ENCODE measurements at regions not wholly inside any gene's neighbourhood (a gene's known extent, or its start where the extent isn't known, plus 50 kb on each side); places are given as distances from the start of the nearest gene placed in this dataset.
"Not testable (repeated sequence)": the region's sequence is repeated elsewhere in the genome, so short reads cannot be mapped to it uniquely, and the experiment has no call there.

DNA sequence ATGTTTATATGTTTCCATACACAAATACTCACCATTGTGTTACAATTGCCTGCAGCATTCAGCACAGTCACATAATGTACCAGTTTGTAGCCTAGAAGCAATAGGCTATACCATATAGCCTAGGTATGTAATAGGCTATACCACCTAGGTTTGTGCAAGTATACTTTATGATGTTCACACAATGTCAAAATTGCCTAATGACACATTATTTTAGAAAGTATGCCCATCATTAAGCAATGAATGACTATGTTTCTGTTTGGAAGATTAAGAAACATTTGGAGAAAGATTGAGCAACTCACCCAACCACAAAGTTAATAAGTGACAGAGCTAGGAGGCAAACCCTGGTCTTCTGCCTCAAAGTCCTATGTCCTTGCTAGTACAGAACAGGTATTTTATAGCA, 96.8 kb upstream of the GRIA3 start:
- no peaks in the 10 kb centered on the region for H3K9me3 Mint-ChIP-seq
- no peaks in the 10 kb centered on the region for H3K27me3 Mint-ChIP-seq

DNA sequence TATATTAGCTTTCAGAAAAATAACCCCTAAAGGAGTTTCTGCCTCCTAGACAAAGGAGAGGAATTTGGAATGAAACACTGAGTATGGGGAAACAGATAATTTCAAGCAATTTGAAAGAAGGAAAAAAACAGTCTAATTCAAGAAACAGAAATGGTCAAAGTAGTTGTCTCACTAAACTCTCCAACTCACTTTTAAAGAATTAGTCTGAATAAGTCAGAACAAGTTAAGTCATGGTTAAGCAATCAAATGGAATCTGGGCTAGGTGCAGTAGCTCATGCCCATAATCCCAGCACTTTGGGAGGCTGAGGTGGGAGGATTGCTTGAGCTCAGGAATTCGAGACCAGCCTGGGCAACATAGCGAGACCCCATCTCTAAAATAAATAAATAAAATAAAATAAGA, 95.7 kb upstream of the GRIA3 start:
- Mint-ChIP-seq H3K36me3 (ENCODE audit: low read depth) (no peaks in the 10 kb centered on the region), H3K27me3 (no peaks in the 10 kb centered on the region), H3K27ac (no peak overlapping the region), H3K4me3 (no peak overlapping the region), H3K9me3 (no peaks in the 10 kb centered on the region), H3K4me1 (ENCODE audit: low read depth) (peaks cover 14% of the 10 kb centered on the region)
- intact Hi-C loops (cut with micrococcal nuclease), result no loop called here

More for the DNA sequence above, 96.8 kb upstream of the GRIA3 start:
- Mint-ChIP-seq H3K4me3 (no peak overlapping the region), H3K4me1 (ENCODE audit: low read depth) (peaks cover 14% of the 10 kb centered on the region), H3K36me3 (ENCODE audit: low read depth) (no peaks in the 10 kb centered on the region), H3K27ac (no peak overlapping the region)
- intact Hi-C loops (cut with micrococcal nuclease), result no loop called here

DNA sequence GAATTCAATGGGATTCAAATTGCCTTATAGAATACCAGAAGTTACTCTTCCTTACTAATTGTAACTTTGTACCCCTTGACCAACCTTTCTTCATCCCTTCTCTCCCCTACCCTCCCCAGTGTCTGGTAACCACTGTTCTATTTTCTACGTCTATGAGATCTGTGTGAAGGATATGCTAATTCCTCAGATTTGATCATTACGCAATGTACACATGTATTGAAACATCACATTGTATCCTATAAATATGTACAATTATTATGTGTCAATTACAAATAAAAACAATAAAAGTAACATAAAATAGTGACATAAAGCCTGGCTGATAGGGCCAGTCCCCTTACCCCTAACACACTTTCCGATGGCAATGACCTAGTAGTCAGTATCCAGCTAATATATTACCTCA, 95.1 kb upstream of the GRIA3 start:
- Mint-ChIP-seq H3K27me3 (no peaks in the 10 kb centered on the region), H3K4me1 (ENCODE audit: low read depth) (peaks cover 14% of the 10 kb centered on the region), H3K36me3 (ENCODE audit: low read depth) (no peaks in the 10 kb centered on the region), H3K4me3 (no peak overlapping the region), H3K27ac (no peak overlapping the region), H3K9me3 (no peaks in the 10 kb centered on the region)
- intact Hi-C loops (cut with micrococcal nuclease), result no loop called here

DNA sequence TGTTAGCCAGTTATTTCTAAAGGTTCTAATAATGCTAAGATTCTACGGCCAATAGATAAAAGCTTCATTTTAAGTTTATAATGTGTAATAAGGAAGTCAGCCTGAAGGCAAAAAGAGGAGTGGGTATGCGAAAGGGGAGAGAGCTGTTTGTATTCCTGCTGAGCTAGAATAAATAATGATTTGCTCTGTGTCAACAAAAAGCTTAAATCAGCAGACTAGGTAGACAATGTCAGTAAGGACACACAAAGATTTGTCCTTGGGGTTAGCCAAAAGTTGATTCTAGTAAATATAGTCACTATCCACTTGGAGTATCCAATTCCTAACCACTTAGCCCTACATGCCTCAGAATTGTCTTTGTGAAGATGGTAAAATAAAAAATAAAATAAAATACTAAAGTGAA, 90.3 kb upstream of the GRIA3 start:
- Mint-ChIP-seq H3K27ac (no peak overlapping the region), H3K4me1 (ENCODE audit: low read depth) (peaks cover 2% of the 10 kb centered on the region), H3K9me3 (peaks cover 4% of the 10 kb centered on the region), H3K27me3 (no peaks in the 10 kb centered on the region), H3K4me3 (no peak overlapping the region), H3K36me3 (ENCODE audit: low read depth) (no peaks in the 10 kb centered on the region)
- intact Hi-C loops (cut with micrococcal nuclease), result no loop called here

DNA sequence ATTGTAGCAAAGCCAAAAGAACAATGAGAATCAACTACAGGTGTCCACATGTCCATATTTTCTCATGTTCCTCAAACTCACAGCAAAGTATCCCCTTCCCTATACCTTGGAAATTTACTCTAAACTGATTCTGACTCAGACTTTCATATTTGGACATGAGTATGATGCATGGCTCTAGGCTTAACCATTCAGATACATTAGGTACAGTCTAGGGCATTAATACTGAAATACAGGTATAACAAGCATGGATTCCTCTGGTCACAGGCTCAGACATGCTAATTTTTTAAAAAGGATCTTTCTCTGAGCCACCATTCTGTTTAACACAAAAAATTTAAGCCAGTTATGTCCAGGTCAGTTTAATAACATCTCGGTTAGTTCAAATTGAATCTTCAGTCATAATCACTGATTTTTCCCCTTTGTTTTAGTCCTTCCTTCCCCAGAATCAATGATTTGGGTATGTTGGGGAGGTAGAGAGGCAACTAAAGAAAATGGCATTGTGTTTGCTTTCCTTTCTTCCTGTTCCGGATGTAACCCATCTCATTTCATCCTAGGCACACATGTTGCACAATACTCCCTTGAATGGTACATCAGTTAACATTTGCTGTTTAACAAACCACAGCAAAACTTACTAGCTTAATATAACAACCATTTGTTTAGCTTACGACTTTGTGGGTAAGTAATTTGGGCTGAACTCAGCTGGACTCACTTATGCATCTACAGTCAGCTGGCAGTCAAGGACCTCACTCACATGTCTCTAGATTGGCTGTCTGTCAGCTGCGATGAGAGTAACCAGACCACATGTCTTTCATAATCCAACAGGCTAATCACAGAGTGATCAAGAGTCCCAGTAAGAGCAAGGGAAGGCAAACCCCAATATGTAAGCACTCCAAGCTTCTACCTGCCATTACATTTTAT, 75.3 kb upstream of the GRIA3 start:
- intact Hi-C loops (cut with micrococcal nuclease), result no loop called here
- no peaks in the 10 kb centered on the region for H3K27me3 Mint-ChIP-seq

DNA sequence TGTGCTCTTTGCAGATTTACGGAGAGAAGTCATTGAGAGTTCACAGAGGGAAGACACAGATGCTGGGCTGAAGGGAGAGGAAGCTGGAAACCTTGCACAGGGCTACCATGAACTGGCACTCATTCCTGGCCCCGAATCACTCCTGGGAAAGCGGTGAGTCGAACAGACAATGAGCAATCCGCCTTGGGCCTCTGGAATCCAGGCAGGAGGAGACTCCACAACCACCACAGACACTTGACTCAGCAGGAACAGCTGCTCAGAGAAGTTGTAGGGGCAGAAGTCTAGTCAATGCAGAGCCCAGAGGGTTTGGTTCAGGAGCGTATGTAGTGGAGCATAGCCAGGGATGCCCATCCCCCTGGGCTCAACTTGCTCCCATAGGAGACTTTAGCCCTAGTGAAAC, 62.8 kb upstream of the GRIA3 start:
- H3K36me3 Mint-ChIP-seq (ENCODE audit: low read depth), result no peaks in the 10 kb centered on the region
- no peaks in the 10 kb centered on the region for H3K4me1 Mint-ChIP-seq (ENCODE audit: low read depth)
- H3K9me3 Mint-ChIP-seq, result peaks cover 18% of the 10 kb centered on the region
- H3K27me3 Mint-ChIP-seq, result peaks cover 1% of the 10 kb centered on the region
- no peak overlapping the region for H3K4me3 Mint-ChIP-seq
- no peak overlapping the region for H3K27ac Mint-ChIP-seq
- intact Hi-C loops (cut with micrococcal nuclease), result no loop called here

More for the DNA sequence above, 75.3 kb upstream of the GRIA3 start:
- Mint-ChIP-seq H3K27ac (no peak overlapping the region), H3K4me1 (ENCODE audit: low read depth) (no peaks in the 10 kb centered on the region), H3K36me3 (ENCODE audit: low read depth) (no peaks in the 10 kb centered on the region), H3K4me3 (no peak overlapping the region), H3K9me3 (no peaks in the 10 kb centered on the region)

DNA sequence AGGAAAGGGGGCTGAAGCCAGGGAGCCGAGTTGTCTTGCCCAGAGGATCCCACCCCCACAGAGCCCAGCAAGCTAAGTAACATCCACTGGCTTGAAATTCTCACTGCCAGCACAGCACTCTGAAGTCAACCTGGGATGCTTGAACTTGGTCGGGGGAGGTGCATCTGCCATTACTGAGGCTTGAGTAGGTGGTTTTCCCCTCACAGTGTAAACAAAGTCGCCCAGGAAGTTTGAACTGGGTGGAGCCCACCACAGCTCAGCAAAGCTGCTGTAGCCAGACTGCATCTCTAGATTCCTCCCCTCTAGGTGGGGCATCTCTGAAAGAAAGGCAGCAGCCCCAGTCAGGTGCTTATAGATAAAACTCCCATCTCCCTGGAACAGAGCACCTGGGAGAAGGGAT, 54.3 kb upstream of the GRIA3 start:
- H3K27me3 Mint-ChIP-seq; H3K4me1 Mint-ChIP-seq (ENCODE audit: low read depth); H3K4me3 Mint-ChIP-seq; H3K27ac Mint-ChIP-seq; H3K36me3 Mint-ChIP-seq (ENCODE audit: low read depth); intact Hi-C loops (cut with micrococcal nuclease): not testable (repeated sequence)
- peaks cover 29% of the 10 kb centered on the region for H3K9me3 Mint-ChIP-seq
